ENCODE measurements at regions not wholly inside any gene's neighbourhood (a gene's known extent, or its start where the extent isn't known, plus 50 kb on each side); places are given as distances from the start of the nearest gene placed in this dataset.
A peak's percentile ranks its signal among the peaks of the same experiment; 100 is the strongest.

- peaks cover 15% of the 10 kb centered on the region for H3K27me3 Mint-ChIP-seq
- H3K9me3 Mint-ChIP-seq, result no peaks in the 10 kb centered on the region
- no peaks in the 10 kb centered on the region for H3K36me3 Mint-ChIP-seq (ENCODE audit: low read depth)
- H3K4me1 Mint-ChIP-seq (ENCODE audit: low read depth), result no peaks in the 10 kb centered on the region
- H3K4me3 Mint-ChIP-seq, result no peak overlapping the region
- H3K27ac Mint-ChIP-seq, result no peak overlapping the region
- peak; percentile 11 for DNase-seq
These were observed 89.4 kb upstream of the DIO3 start for GRCh38 chr14:101471723-101472517.

- no peaks in the 10 kb centered on the region for H3K4me1 Mint-ChIP-seq (ENCODE audit: low read depth)
- H3K27ac Mint-ChIP-seq, result no peak overlapping the region
- H3K36me3 Mint-ChIP-seq (ENCODE audit: low read depth), result no peaks in the 10 kb centered on the region
- DNase-seq, result no peak
- no peak overlapping the region for H3K4me3 Mint-ChIP-seq
- no peaks in the 10 kb centered on the region for H3K9me3 Mint-ChIP-seq
- H3K27me3 Mint-ChIP-seq, result peaks cover 16% of the 10 kb centered on the region
These were observed 88.8 kb upstream of the DIO3 start for GRCh38 chr14:101472518-101472849.

DNA sequence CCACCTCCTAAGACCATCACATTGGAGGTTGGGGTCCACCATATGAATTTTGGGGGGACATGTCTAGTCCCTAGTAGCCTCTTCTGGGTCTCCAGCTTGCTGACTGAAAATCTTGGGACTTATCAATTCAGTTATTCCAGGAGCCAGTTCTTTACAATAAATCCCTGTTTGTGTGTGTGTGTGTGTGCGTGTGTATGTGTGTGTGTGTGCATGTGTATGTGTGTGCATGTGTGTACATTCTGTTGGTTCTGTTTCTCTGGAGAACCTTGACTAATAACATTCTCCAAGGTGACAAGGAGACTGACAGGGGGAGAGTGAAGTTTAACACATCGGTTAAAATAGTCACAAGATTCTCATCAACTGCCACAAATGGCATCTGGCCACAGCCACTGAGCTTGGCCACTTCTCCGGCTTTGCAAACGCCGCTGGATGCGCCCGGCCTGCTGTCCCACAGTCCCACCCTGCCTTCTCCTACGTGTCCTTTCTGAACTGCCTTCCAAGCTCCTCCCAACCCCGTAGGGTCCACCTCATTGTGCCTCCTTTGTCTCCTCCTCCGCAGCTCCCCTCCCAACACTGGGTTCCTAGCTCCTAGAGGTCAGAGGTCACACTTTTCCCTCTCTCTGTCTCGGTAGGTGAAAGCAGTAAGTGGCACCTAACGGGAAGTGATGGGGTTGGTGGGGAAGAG is 88.1 kb upstream of the DIO3 start:
- Mint-ChIP-seq H3K27ac (no peak overlapping the region), H3K4me1 (ENCODE audit: low read depth) (no peaks in the 10 kb centered on the region), H3K36me3 (ENCODE audit: low read depth) (no peaks in the 10 kb centered on the region), H3K27me3 (peaks cover 20% of the 10 kb centered on the region), H3K9me3 (no peaks in the 10 kb centered on the region), H3K4me3 (no peak overlapping the region)
- peak; percentile 6 for DNase-seq

DNA sequence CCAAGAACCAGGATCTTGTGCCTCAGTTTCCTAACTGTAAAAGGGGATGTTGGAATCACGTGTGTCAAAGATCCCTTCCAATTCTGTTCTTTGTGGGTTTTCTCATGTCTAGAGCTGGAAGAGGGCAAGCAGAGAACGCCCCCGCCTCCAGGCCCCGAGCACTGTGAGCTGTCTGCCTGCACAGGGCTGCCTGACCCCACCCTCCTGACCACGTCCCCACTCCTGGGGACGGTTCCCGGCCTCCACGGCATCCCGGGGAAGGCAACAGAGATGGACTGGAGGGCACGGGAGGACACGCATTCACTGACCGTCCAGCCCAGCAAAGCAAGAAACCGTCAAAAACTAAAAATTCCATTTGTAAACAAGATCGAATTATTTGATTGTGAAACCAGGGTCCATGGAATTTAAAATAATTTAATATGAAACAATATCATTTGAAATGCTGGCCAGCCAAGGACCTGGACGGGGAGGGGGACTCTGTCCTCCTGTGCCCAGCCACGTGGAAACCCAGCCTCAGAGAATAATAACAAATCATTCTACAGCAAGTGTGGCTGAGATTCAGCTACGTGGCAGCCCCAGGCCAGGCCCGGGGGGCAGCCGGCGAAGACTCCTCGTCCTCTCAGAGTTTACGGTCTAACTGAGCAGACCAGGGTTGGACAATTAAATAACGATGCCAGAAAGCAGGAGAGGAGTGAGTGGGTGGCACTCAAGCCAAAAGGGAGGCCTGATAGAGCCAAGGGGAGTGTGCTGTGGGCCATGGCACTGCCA is 87.3 kb upstream of the DIO3 start:
- Mint-ChIP-seq H3K4me1 (ENCODE audit: low read depth) (no peaks in the 10 kb centered on the region), H3K9me3 (no peaks in the 10 kb centered on the region), H3K36me3 (ENCODE audit: low read depth) (no peaks in the 10 kb centered on the region), H3K27ac (no peak overlapping the region), H3K4me3 (no peak overlapping the region), H3K27me3 (peaks cover 21% of the 10 kb centered on the region)
- DNase-seq, result peak; percentile 2

- no peaks in the 10 kb centered on the region for H3K9me3 Mint-ChIP-seq
- peaks cover 23% of the 10 kb centered on the region for H3K27me3 Mint-ChIP-seq
- no peaks in the 10 kb centered on the region for H3K4me1 Mint-ChIP-seq (ENCODE audit: low read depth)
- H3K4me3 Mint-ChIP-seq, result no peak overlapping the region
- DNase-seq, result peak; percentile 5
- H3K27ac Mint-ChIP-seq, result no peak overlapping the region
- H3K36me3 Mint-ChIP-seq (ENCODE audit: low read depth), result no peaks in the 10 kb centered on the region
These were observed 86.5 kb upstream of the DIO3 start for GRCh38 chr14:101474563-101475455.

GRCh38 chr14:101475456-101476257 is 85.6 kb upstream of the DIO3 start:
- peaks cover 19% of the 10 kb centered on the region for H3K27me3 Mint-ChIP-seq
- H3K4me1 Mint-ChIP-seq (ENCODE audit: low read depth), result no peaks in the 10 kb centered on the region
- no peaks in the 10 kb centered on the region for H3K36me3 Mint-ChIP-seq (ENCODE audit: low read depth)
- no peak for DNase-seq
- no peaks in the 10 kb centered on the region for H3K9me3 Mint-ChIP-seq
- no peak overlapping the region for H3K4me3 Mint-ChIP-seq
- H3K27ac Mint-ChIP-seq, result no peak overlapping the region

DNA sequence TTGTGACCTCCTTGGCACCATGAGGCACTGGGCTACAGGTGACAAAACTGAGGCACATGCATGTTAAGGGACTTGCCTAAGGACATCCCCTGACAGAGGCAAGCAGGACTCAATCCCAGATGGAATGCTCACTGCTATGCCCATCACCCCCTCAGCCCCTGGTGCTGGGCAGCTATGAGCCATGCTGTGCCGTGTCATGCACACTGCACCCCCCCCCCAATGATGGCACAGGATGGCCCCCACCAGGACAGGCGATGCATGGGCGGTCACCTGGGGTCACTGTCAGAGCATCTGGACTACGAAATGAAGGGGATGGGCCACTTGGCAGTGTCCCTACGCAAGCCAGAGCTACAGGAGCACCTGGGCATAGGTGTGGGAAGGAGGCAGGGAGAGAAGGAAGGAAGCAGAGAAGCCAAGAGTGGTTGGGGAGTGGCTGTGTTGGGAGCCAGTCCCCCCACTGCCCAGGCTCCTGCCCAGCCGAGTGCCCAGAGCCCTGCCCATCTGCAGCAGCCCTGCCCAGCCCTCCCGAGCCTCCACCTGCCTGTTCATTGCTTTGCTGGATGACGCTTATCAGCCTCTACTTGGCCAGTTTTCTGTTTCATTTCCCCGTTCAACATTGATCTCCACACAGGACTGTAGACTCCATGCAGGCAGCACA is 84.9 kb upstream of the DIO3 start:
- Mint-ChIP-seq H3K4me1 (ENCODE audit: low read depth) (no peaks in the 10 kb centered on the region), H3K36me3 (ENCODE audit: low read depth) (no peaks in the 10 kb centered on the region), H3K27ac (no peak overlapping the region), H3K27me3 (peaks cover 25% of the 10 kb centered on the region), H3K9me3 (no peaks in the 10 kb centered on the region), H3K4me3 (no peak overlapping the region)
- no peak for DNase-seq

- peak; percentile 5 for DNase-seq
- Mint-ChIP-seq H3K4me3 (no peak overlapping the region), H3K27me3 (peaks cover 30% of the 10 kb centered on the region), H3K9me3 (no peaks in the 10 kb centered on the region), H3K36me3 (ENCODE audit: low read depth) (no peaks in the 10 kb centered on the region), H3K4me1 (ENCODE audit: low read depth) (no peaks in the 10 kb centered on the region), H3K27ac (peak overlapping the region; percentile 47)
These were observed 84.3 kb upstream of the DIO3 start for GRCh38 chr14:101476916-101477553.

DNA sequence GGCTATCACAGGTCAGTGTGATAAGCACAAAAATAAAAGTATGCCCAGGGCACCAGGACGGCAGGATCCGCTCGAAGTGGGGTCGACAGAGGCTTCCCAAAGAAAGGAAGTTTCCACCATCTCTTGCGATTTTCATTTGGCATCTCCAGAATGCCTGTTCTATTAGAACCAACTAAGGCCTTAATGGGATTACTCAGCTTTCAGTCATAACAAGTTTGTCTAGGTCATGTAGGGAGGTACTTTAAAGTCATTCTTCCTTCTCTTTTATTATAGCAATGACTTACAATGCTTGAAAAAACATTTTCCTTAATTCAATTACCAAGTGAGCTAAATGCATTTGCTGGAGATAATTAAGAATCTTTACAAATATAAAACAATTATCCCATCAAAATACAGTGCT is 83.6 kb upstream of the DIO3 start:
- Mint-ChIP-seq H3K4me1 (ENCODE audit: low read depth) (no peaks in the 10 kb centered on the region), H3K9me3 (no peaks in the 10 kb centered on the region), H3K27ac (no peak overlapping the region), H3K36me3 (ENCODE audit: low read depth) (no peaks in the 10 kb centered on the region), H3K27me3 (peaks cover 35% of the 10 kb centered on the region), H3K4me3 (no peak overlapping the region)
- DNase-seq, result no peak

DNA sequence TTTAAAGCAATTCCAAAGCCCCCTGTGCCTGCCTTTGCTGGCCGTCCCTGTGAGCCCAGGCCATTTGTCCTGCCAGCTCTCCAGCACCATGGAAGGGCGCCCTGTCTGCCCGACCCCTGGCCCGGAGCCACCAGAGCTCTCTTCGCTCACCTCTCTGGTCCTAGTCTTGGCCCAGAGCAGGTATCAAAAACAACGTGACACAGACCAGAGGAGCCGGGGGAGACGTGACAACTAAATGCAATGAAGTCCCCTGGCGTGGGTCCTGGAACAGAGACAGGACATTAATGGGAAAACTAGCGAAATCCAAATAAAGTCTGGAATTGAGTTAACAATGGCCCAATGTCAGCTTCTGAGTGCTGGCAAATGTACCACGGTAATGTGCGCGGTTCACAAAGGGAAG is 83.2 kb upstream of the DIO3 start:
- Mint-ChIP-seq H3K9me3 (no peaks in the 10 kb centered on the region), H3K27me3 (peaks cover 38% of the 10 kb centered on the region), H3K27ac (no peak overlapping the region), H3K4me3 (no peak overlapping the region), H3K4me1 (ENCODE audit: low read depth) (no peaks in the 10 kb centered on the region), H3K36me3 (ENCODE audit: low read depth) (no peaks in the 10 kb centered on the region)
- DNase-seq, result peak; percentile 11

GRCh38 chr14:101478796-101479410 is 82.4 kb upstream of the DIO3 start:
- H3K4me1 Mint-ChIP-seq (ENCODE audit: low read depth), result no peaks in the 10 kb centered on the region

DNA sequence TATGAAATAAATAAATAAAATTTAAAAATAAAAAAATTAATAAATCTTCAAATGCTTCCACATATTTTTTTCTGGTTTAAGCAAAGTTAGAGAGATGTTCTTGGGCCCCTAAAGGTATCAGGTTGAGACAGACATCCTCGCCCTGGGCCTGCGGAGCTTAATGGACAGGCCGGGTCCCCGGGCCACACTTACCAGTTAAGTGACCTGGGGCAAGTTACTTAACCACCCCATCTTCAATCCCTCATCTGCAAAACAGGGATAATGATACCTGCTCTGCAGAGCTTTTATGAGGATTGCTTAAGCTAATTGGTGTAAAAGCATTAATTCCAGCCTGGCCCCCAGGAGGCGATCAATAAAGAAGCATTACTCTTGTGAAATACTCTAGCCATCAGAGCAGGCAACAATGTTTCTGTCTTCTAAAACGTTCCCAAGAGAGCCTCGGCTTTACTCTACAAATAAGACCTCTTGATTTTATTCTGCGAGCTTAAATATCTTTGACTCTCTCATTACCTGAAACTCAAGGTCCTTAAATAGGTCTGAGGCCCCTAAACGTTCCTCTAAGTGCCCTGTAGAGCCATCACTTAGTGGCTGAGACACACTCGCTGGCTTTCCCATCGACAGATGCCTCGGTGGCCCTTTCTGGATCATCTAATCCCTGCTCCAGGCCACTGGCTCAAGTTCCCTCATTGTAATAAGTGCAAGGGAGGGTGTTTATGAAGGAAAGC is 81.1 kb upstream of the DIO3 start:
- Mint-ChIP-seq H3K27me3 (peaks cover 48% of the 10 kb centered on the region), H3K36me3 (ENCODE audit: low read depth) (no peaks in the 10 kb centered on the region), H3K4me3 (no peak overlapping the region), H3K9me3 (peaks cover 8% of the 10 kb centered on the region), H3K4me1 (ENCODE audit: low read depth) (no peaks in the 10 kb centered on the region), H3K27ac (no peak overlapping the region)
- DNase-seq, result peak; percentile 7

More at GRCh38 chr14:101478796-101479410, 82.4 kb upstream of the DIO3 start:
- H3K27ac Mint-ChIP-seq, result no peak overlapping the region
- H3K36me3 Mint-ChIP-seq (ENCODE audit: low read depth), result no peaks in the 10 kb centered on the region
- DNase-seq, result peak; percentile 6
- no peak overlapping the region for H3K4me3 Mint-ChIP-seq
- H3K27me3 Mint-ChIP-seq, result peaks cover 45% of the 10 kb centered on the region
- H3K9me3 Mint-ChIP-seq, result peaks cover 6% of the 10 kb centered on the region
